Activated CD4-positive, alpha-beta memory T cell treated with anti-CD3 and anti-CD28 coated beads for 36 hours (primary cell): ENCODE measurements at regions not wholly inside any gene's neighbourhood (a gene's known extent, or its start where the extent isn't known, plus 50 kb on each side); places are given as distances from the start of the nearest gene placed in this dataset.
A peak's percentile ranks its signal among the peaks of the same experiment; 100 is the strongest.

ENCODE experiments used
- CTCF ChIA-PET: fragments of 350-600 bp; sonication (Branson Sonifier 250); formaldehyde crosslinking; loops from one replicate; lab custom pipeline; 2021; ENCODE audit warnings: antibody characterized with exemption, inconsistent platforms; lab: Charles Lee
- POLR2A ChIA-PET: fragments of 350-600 bp; sonication (Branson Sonifier 250); formaldehyde crosslinking; loops from one replicate; lab custom pipeline; 2021; ENCODE audit warnings: antibody characterized with exemption; lab: Charles Lee
- DNase-seq: peaks from one replicate; pipeline ENCODE4 v3.0.0-alpha.2; 2020
- H3K27ac Mint-ChIP-seq: one replicate; pipeline ENCODE4 v1.8.0; 2021; ENCODE audit warnings: mixed read lengths
- H3K27me3 Mint-ChIP-seq: one replicate; pipeline ENCODE4 v1.8.0; 2021; ENCODE audit warnings: mixed read lengths
- H3K36me3 Mint-ChIP-seq: one replicate; pipeline ENCODE4 v1.8.0; 2021; ENCODE audit warnings: mixed read lengths
- H3K4me1 Mint-ChIP-seq: one replicate; pipeline ENCODE4 v1.8.0; 2021; ENCODE audit warnings: low read depth, mixed read lengths
- H3K4me3 Mint-ChIP-seq: one replicate; pipeline ENCODE4 v1.8.0; 2021; ENCODE audit warnings: mild to moderate bottlenecking, mixed read lengths
- H3K9me3 Mint-ChIP-seq: one replicate; pipeline ENCODE4 v1.8.0; 2021; ENCODE audit warnings: mixed read lengths
- intact Hi-C: fragments of 100-400 bp; cut with micrococcal nuclease; formaldehyde crosslinking; loops from one replicate; pipeline ENCODE4 v1.15.1; 2023

- CTCF ChIA-PET = no interaction called here
- Mint-ChIP-seq H3K9me3 (no peaks in the 10 kb centered on the region), H3K4me3 (no peak overlapping the region), H3K27ac (no peak overlapping the region), H3K36me3 (no peaks in the 10 kb centered on the region), H3K4me1 (no peaks in the 10 kb centered on the region), H3K27me3 (peaks cover 2% of the 10 kb centered on the region)
- POLR2A ChIA-PET = no interaction called here
- intact Hi-C loops = no loop called here
- no peak for DNase-seq
Observed at GRCh38 chr2:160910681-160911080, 249.5 kb upstream of the TANK start.

GRCh38 chr2:160911258-160911657, 249.0 kb upstream of the TANK start:
- no peak overlapping the region for H3K4me3 Mint-ChIP-seq
- no peak for DNase-seq
- no peaks in the 10 kb centered on the region for H3K36me3 Mint-ChIP-seq
- ChIA-PET CTCF (no interaction called here), POLR2A (no interaction called here)
- intact Hi-C loops = no loop called here
- no peaks in the 10 kb centered on the region for H3K9me3 Mint-ChIP-seq
- no peaks in the 10 kb centered on the region for H3K4me1 Mint-ChIP-seq
- H3K27ac Mint-ChIP-seq = no peak overlapping the region
- peaks cover 2% of the 10 kb centered on the region for H3K27me3 Mint-ChIP-seq

- no peak for DNase-seq
- ChIA-PET POLR2A (no interaction called here), CTCF (interaction anchor here (0.7 kb wide), 1 partner anchor 65 kb away, joined by 3 read pairs; no protein-coding TSS in a partner anchor)
- Mint-ChIP-seq H3K4me1 (no peaks in the 10 kb centered on the region), H3K27ac (no peak overlapping the region), H3K36me3 (no peaks in the 10 kb centered on the region), H3K4me3 (no peak overlapping the region), H3K27me3 (no peaks in the 10 kb centered on the region), H3K9me3 (no peaks in the 10 kb centered on the region)
- intact Hi-C loops = no loop called here
Observed at GRCh38 chr2:160912276-160912675, 248.0 kb upstream of the TANK start.

GRCh38 chr2:160913323-160913722, 246.9 kb upstream of the TANK start:
- intact Hi-C loops = no loop called here
- no peak for DNase-seq
- Mint-ChIP-seq H3K4me3 (no peak overlapping the region), H3K27me3 (no peaks in the 10 kb centered on the region), H3K27ac (no peak overlapping the region), H3K4me1 (no peaks in the 10 kb centered on the region), H3K36me3 (no peaks in the 10 kb centered on the region), H3K9me3 (no peaks in the 10 kb centered on the region)
- CTCF ChIA-PET = no interaction called here
- POLR2A ChIA-PET = no interaction called here

- Mint-ChIP-seq H3K4me1 (no peaks in the 10 kb centered on the region), H3K9me3 (no peaks in the 10 kb centered on the region), H3K4me3 (no peak overlapping the region), H3K27me3 (no peaks in the 10 kb centered on the region), H3K27ac (no peak overlapping the region), H3K36me3 (no peaks in the 10 kb centered on the region)
- DNase-seq = no peak
- ChIA-PET CTCF (no interaction called here), POLR2A (no interaction called here)
- intact Hi-C loops = no loop called here
Observed at GRCh38 chr2:160914217-160914616, 246.0 kb upstream of the TANK start.

GRCh38 chr2:160916300-160916699, 243.9 kb upstream of the TANK start:
- POLR2A ChIA-PET = no interaction called here
- DNase-seq = no peak
- H3K27me3 Mint-ChIP-seq = no peaks in the 10 kb centered on the region
- no peak overlapping the region for H3K4me3 Mint-ChIP-seq
- CTCF ChIA-PET = interaction anchor here (0.9 kb wide), 1 partner anchor 592 kb away, joined by 3 read pairs; no protein-coding TSS in a partner anchor
- H3K36me3 Mint-ChIP-seq = no peaks in the 10 kb centered on the region
- no peaks in the 10 kb centered on the region for H3K4me1 Mint-ChIP-seq
- H3K9me3 Mint-ChIP-seq = no peaks in the 10 kb centered on the region
- intact Hi-C loops = loop anchor here (5.0 kb wide), 2 partner anchors 564 to 594 kb away; no protein-coding TSS in a partner anchor
- no peak overlapping the region for H3K27ac Mint-ChIP-seq

- Mint-ChIP-seq H3K27me3 (no peaks in the 10 kb centered on the region), H3K36me3 (no peaks in the 10 kb centered on the region), H3K9me3 (no peaks in the 10 kb centered on the region), H3K4me3 (no peak overlapping the region), H3K27ac (no peak overlapping the region), H3K4me1 (no peaks in the 10 kb centered on the region)
- POLR2A ChIA-PET = no interaction called here
- intact Hi-C loops = loop anchor here (5.0 kb wide), 2 partner anchors 566 to 596 kb away; no protein-coding TSS in a partner anchor
- DNase-seq = no peak
- CTCF ChIA-PET = interaction anchor here (0.8 to 1.9 kb wide), 4 partner anchors 11 to 593 kb away, joined by 3 to 7 read pairs (median 4); no protein-coding TSS in a partner anchor
Observed at GRCh38 chr2:160917850-160918249, 242.4 kb upstream of the TANK start.

- H3K4me1 Mint-ChIP-seq = no peaks in the 10 kb centered on the region
- H3K27ac Mint-ChIP-seq = no peak overlapping the region
- ChIA-PET CTCF (interaction anchor here (0.8 to 1.9 kb wide), 5 partner anchors 11 to 594 kb away, joined by 3 to 7 read pairs (median 4); no protein-coding TSS in a partner anchor), POLR2A (no interaction called here)
- DNase-seq = no peak
- intact Hi-C loops = loop anchor here (5.0 kb wide), 2 partner anchors 566 to 596 kb away; no protein-coding TSS in a partner anchor
- no peaks in the 10 kb centered on the region for H3K36me3 Mint-ChIP-seq
- H3K27me3 Mint-ChIP-seq = no peaks in the 10 kb centered on the region
- no peaks in the 10 kb centered on the region for H3K9me3 Mint-ChIP-seq
- H3K4me3 Mint-ChIP-seq = no peak overlapping the region
Observed at GRCh38 chr2:160918258-160918657, 242.0 kb upstream of the TANK start.

GRCh38 chr2:160918906-160919503, 241.2 kb upstream of the TANK start:
- ChIA-PET CTCF (interaction anchor here (0.6 to 1.9 kb wide), 6 partner anchors 9 to 595 kb away, joined by 3 to 7 read pairs (median 4); no protein-coding TSS in a partner anchor), POLR2A (no interaction called here)
- intact Hi-C loops = loop anchor here (5.0 kb wide), 2 partner anchors 567 to 597 kb away; no protein-coding TSS in a partner anchor
- Mint-ChIP-seq H3K4me3 (no peak overlapping the region), H3K4me1 (no peaks in the 10 kb centered on the region), H3K27ac (no peak overlapping the region), H3K36me3 (no peaks in the 10 kb centered on the region), H3K9me3 (no peaks in the 10 kb centered on the region), H3K27me3 (no peaks in the 10 kb centered on the region)
- peak; percentile 49 for DNase-seq

GRCh38 chr2:160920061-160920460, 240.2 kb upstream of the TANK start:
- Mint-ChIP-seq H3K9me3 (no peaks in the 10 kb centered on the region), H3K4me3 (no peak overlapping the region), H3K27me3 (no peaks in the 10 kb centered on the region), H3K36me3 (no peaks in the 10 kb centered on the region), H3K4me1 (no peaks in the 10 kb centered on the region), H3K27ac (no peak overlapping the region)
- CTCF ChIA-PET = interaction anchor here (1.1 kb wide), 1 partner anchor 24 kb away, joined by 4 read pairs; no protein-coding TSS in a partner anchor
- no peak for DNase-seq
- POLR2A ChIA-PET = no interaction called here
- intact Hi-C loops = no loop called here

GRCh38 chr2:160920791-160921303, 239.4 kb upstream of the TANK start:
- ChIA-PET CTCF (interaction anchor here (1.1 kb wide), 1 partner anchor 23 kb away, joined by 4 read pairs; no protein-coding TSS in a partner anchor), POLR2A (no interaction called here)

GRCh38 chr2:160921386-160921964, 238.8 kb upstream of the TANK start:
- no peaks in the 10 kb centered on the region for H3K36me3 Mint-ChIP-seq
- DNase-seq = no peak
- H3K27ac Mint-ChIP-seq = no peak overlapping the region
- POLR2A ChIA-PET = no interaction called here
- no peaks in the 10 kb centered on the region for H3K27me3 Mint-ChIP-seq
- CTCF ChIA-PET = no interaction called here
- intact Hi-C loops = no loop called here
- no peaks in the 10 kb centered on the region for H3K9me3 Mint-ChIP-seq
- no peaks in the 10 kb centered on the region for H3K4me1 Mint-ChIP-seq
- H3K4me3 Mint-ChIP-seq = no peak overlapping the region

More at GRCh38 chr2:160920791-160921303, 239.4 kb upstream of the TANK start:
- Mint-ChIP-seq H3K27ac (no peak overlapping the region), H3K27me3 (no peaks in the 10 kb centered on the region), H3K4me3 (no peak overlapping the region), H3K36me3 (no peaks in the 10 kb centered on the region), H3K9me3 (no peaks in the 10 kb centered on the region), H3K4me1 (no peaks in the 10 kb centered on the region)
- DNase-seq = no peak
- intact Hi-C loops = no loop called here
